WTC11 (cell line): ENCODE measurements at regions not wholly inside any gene's neighbourhood (a gene's known extent, or its start where the extent isn't known, plus 50 kb on each side); places are given as distances from the start of the nearest gene placed in this dataset.

Experiments
- E2F4 ChIP-seq: sonication (generic); formaldehyde crosslinking; IDR thresholded peaks from 2 replicates; pipeline ENCODE4 v1.8.1; 2022; ENCODE audit warnings: low read depth, mild to moderate bottlenecking, moderate library complexity, missing genetic modification reagents, borderline replicate concordance
- NFYB ChIP-seq: sonication (generic); formaldehyde crosslinking; conservative IDR thresholded peaks from 2 replicates; pipeline ENCODE4 v1.8.0; 2022; ENCODE audit warnings: low read depth, missing genetic modification reagents
- SMAD4 ChIP-seq: sonication (generic); formaldehyde crosslinking; IDR thresholded peaks from 2 replicates; pipeline ENCODE4 v1.8.0; 2022; ENCODE audit warnings: mild to moderate bottlenecking, missing genetic modification reagents
- SOX15 ChIP-seq: fragments of 250-450 bp; sonication (Bioruptor Pico); IDR thresholded peaks from 2 replicates; pipeline ENCODE4 v1.9.0; 2021; ENCODE audit warnings: mild to moderate bottlenecking
- ZSCAN18 ChIP-seq: fragments of 250-450 bp; sonication (Bioruptor Pico); IDR thresholded peaks from 2 replicates; pipeline ENCODE4 v2.1.2; 2022; ENCODE audit warnings: mild to moderate bottlenecking, moderate library complexity
- TF ChIP-seq, protein P1 (sequence below): fragments of 200-600 bp; IDR thresholded peaks from 2 replicates; pipeline ENCODE4 v1.8.0; 2022; ENCODE audit warnings: antibody characterized with exemption

DNA sequence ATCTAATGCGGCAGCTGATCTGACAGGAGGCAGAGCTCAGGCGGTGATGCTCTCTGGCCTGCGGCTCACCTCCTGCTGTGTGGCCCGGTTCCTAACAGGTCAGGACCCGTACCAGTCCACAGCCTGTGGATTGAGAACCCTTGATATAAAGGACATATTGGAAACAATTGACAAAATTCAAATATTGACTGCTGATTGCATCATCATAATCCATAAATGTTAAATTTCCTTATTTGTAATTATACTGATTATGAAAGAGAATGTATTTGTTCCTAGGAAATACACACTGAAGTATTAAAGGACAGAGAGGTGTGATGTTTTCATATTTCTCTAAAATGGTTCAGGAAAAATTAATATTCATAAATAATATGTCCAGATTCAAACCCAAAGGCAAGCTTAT lies 63.8 kb upstream of the SRD5A2 start:
- TF ChIP-seq SMAD4 (CRISPR knock-in tag) (no peak), ZSCAN18 (CRISPR knock-in tag) (no peak), SOX15 (CRISPR knock-in tag) (no peak), E2F4 (CRISPR knock-in tag) (no peak), NFYB (CRISPR knock-in tag) (no peak)
- TF ChIP-seq, protein P1, sequence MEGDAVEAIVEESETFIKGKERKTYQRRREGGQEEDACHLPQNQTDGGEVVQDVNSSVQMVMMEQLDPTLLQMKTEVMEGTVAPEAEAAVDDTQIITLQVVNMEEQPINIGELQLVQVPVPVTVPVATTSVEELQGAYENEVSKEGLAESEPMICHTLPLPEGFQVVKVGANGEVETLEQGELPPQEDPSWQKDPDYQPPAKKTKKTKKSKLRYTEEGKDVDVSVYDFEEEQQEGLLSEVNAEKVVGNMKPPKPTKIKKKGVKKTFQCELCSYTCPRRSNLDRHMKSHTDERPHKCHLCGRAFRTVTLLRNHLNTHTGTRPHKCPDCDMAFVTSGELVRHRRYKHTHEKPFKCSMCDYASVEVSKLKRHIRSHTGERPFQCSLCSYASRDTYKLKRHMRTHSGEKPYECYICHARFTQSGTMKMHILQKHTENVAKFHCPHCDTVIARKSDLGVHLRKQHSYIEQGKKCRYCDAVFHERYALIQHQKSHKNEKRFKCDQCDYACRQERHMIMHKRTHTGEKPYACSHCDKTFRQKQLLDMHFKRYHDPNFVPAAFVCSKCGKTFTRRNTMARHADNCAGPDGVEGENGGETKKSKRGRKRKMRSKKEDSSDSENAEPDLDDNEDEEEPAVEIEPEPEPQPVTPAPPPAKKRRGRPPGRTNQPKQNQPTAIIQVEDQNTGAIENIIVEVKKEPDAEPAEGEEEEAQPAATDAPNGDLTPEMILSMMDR = no peak
